K562 (cell line): ENCODE measurements at regions not wholly inside any gene's neighbourhood (a gene's known extent, or its start where the extent isn't known, plus 50 kb on each side); places are given as distances from the start of the nearest gene placed in this dataset.

Source experiments
- ATAC-seq: fragments of 200-7000 bp; cut with Tn5 transposase; 3 replicates; pipeline ENCODE4 v1.9.1; 2020; ENCODE audit warnings: moderate library complexity
- BruUV-seq: library from RNA; stranded (reverse); fragments of 400-500 nt; replicated peaks from 2 replicates; lab custom pipeline; 2021; lab: Mats Ljungman, UMichigan
- CTCF ChIA-PET: fragments of 300-600 bp; formaldehyde crosslinking; extraction: SDS; loops from one replicate; lab custom pipeline; 2021; ENCODE audit warnings: low intra/inter-chr PET ratio; lab: Yijun Ruan, JAX
- POLR2A ChIA-PET: fragments of 300-600, 350-650 bp; sonication (Branson Sonifier 250); formaldehyde crosslinking; extraction: SDS; loops from one replicate; lab custom pipeline; 2021; ENCODE audit warnings: antibody characterized with exemption, inconsistent platforms; lab: Yijun Ruan, JAX
- DNase-seq, 4 experiments: peaks; one replicate each; pipeline versions ENCODE4 v3.0.0 to v3.0.0-alpha.2; 2011 to 2018; ENCODE audit warnings: low spot score in 3 of 4, mixed read lengths in 3 of 4; ENCODE audit errors: extremely low read depth in 1 of 4
- FAIRE-seq: peaks from 2 replicates; lab custom pipeline; 2011; peaks lifted over from hg19 to GRCh38; lab: Jason Lieb, UNC
- H2AFZ ChIP-seq: 2 replicates; pipeline ENCODE4 v1.6.0; 2011; ENCODE audit warnings: low read depth, low read length, control low read depth, inconsistent platforms
- H3K27ac ChIP-seq: fragments of 200-600 bp; 3 replicates; pipeline ENCODE4 v1.8.0; 2011; ENCODE audit warnings: low read depth, mild to moderate bottlenecking, control low read depth, inconsistent platforms, low read length, moderate library complexity, mixed read lengths; ENCODE audit errors: extremely low read depth
- H3K27me3 ChIP-seq, 2 experiments: fragments of 300-600 bp in 1 of 2; 2 replicates in 1 of 2; 3 replicates in 1 of 2; pipeline versions ENCODE4 v1.6.0 to v1.8.0; 2011; ENCODE audit warnings: inconsistent platforms in 2 of 2, low read length in 2 of 2, mild to moderate bottlenecking in 1 of 2, mixed read lengths in 1 of 2, moderate library complexity in 1 of 2; ENCODE audit not compliant: control insufficient read depth in 2 of 2, insufficient read depth in 2 of 2
- H3K36me3 ChIP-seq: fragments of 300-600 bp; 3 replicates; pipeline ENCODE4 v1.8.0; 2011; ENCODE audit warnings: mild to moderate bottlenecking, low read length, inconsistent platforms; ENCODE audit not compliant: control insufficient read depth, insufficient read depth
- H3K4me1 ChIP-seq, 2 experiments: fragments of 200-600 bp in 1 of 2; replicated peaks in 1 of 2; 2 replicates in 1 of 2; 3 replicates in 1 of 2; pipeline versions ENCODE4 v1.5.1 to v1.8.0; 2011; ENCODE audit warnings: inconsistent platforms in 2 of 2, low read length in 2 of 2, mild to moderate bottlenecking in 1 of 2, mixed read lengths in 1 of 2, moderate library complexity in 1 of 2; ENCODE audit not compliant: control insufficient read depth in 2 of 2, insufficient read depth in 2 of 2
- H3K4me2 ChIP-seq: 2 replicates; pipeline ENCODE4 v1.6.1; 2011; ENCODE audit warnings: low read length, control low read depth, inconsistent platforms, mixed read lengths; ENCODE audit not compliant: insufficient read depth
- H3K4me3 ChIP-seq: fragments of 200-600 bp; sonication (generic), shearing (Covaris generic); 2 replicates; pipeline ENCODE4 v1.5.1; 2016; ENCODE audit warnings: control low read depth, inconsistent platforms
- H3K79me2 ChIP-seq: fragments of 200-600 bp; 3 replicates; pipeline ENCODE4 v1.8.0; 2011; ENCODE audit warnings: low read length, inconsistent platforms; ENCODE audit not compliant: control insufficient read depth, insufficient read depth
- H3K9ac ChIP-seq, 2 experiments: 2 replicates each; pipeline versions ENCODE4 v1.6.0 to v1.6.1; 2011; ENCODE audit warnings: low read depth in 2 of 2, low read length in 2 of 2, control low read depth in 1 of 2, inconsistent platforms in 1 of 2, mild to moderate bottlenecking in 1 of 2, mixed read lengths in 1 of 2; ENCODE audit not compliant: insufficient read depth in 1 of 2
- H3K9me1 ChIP-seq: one replicate; pipeline ENCODE4 v1.6.0; 2011; ENCODE audit warnings: inconsistent platforms, mild to moderate bottlenecking, low read length, moderate library complexity; ENCODE audit not compliant: control insufficient read depth, insufficient read depth
- H3K9me3 ChIP-seq: replicated peaks from 2 replicates; pipeline ENCODE4 v1.5.1; 2011; ENCODE audit warnings: low read depth, low read length, inconsistent platforms; ENCODE audit not compliant: control insufficient read depth, insufficient read depth
- H4K20me1 ChIP-seq: replicated peaks from 2 replicates; pipeline ENCODE4 v1.6.1; 2011; ENCODE audit warnings: low read length, inconsistent platforms, mixed read lengths; ENCODE audit not compliant: control insufficient read depth, insufficient read depth
- CHD4 ChIP-seq: fragments of 200-600 bp; sonication (generic); IDR thresholded peaks from 3 replicates; pipeline ENCODE4 v1.6.1; 2012; ENCODE audit warnings: low read depth, mild to moderate bottlenecking, mixed read lengths, low read length, inconsistent platforms; ENCODE audit not compliant: insufficient read depth, insufficient replicate concordance, poor library complexity, severe bottlenecking
- DIDO1 ChIP-seq: fragments of 450-650 bp; IDR thresholded peaks from 2 replicates; pipeline ENCODE4 v1.6.1; 2016; ENCODE audit warnings: low read depth, missing biosample characterization, missing genetic modification characterization
- E2F3 ChIP-seq: fragments of 250-450 bp; sonication (Bioruptor Pico); IDR thresholded peaks from 2 replicates; pipeline ENCODE4 v1.4.0; 2020; ENCODE audit warnings: mild to moderate bottlenecking
- ESRRA ChIP-seq: fragments of 450-650 bp; IDR thresholded peaks from 2 replicates; pipeline ENCODE4 v1.6.1; 2014; ENCODE audit warnings: low read depth, mild to moderate bottlenecking, moderate library complexity, borderline replicate concordance
- FOXP4 ChIP-seq: sonication (generic); formaldehyde crosslinking; IDR thresholded peaks from 2 replicates; pipeline ENCODE4 v1.8.0; 2022; ENCODE audit warnings: mild to moderate bottlenecking, missing genetic modification reagents, borderline replicate concordance
- GTF2E2 ChIP-seq: fragments of 200-800 bp; sonication (Bioruptor generic); IDR thresholded peaks from 2 replicates; pipeline ENCODE4 v1.6.1; 2016; ENCODE audit warnings: missing genetic modification characterization, missing compliant biosample characterization
- MAX ChIP-seq: sonication (generic); formaldehyde crosslinking; IDR thresholded peaks from 2 replicates; pipeline ENCODE4 v1.9.0; 2022; ENCODE audit warnings: mild to moderate bottlenecking, missing genetic modification reagents
- MTA3 ChIP-seq: fragments of 450-650 bp; formaldehyde crosslinking; IDR thresholded peaks from 2 replicates; pipeline ENCODE4 v1.6.1; 2017; ENCODE audit warnings: mild to moderate bottlenecking, borderline replicate concordance
- NR2C1 ChIP-seq, 2 experiments: fragments of 450-650 bp; IDR thresholded peaks; 2 replicates each; pipeline ENCODE4 v1.6.1; 2017; ENCODE audit warnings: mild to moderate bottlenecking in 2 of 2, antibody characterized with exemption in 1 of 2, inconsistent platforms in 1 of 2, missing compliant biosample characterization in 1 of 2, missing genetic modification characterization in 1 of 2
- PRMT5 ChIP-seq: sonication (generic); formaldehyde crosslinking; IDR thresholded peaks from 2 replicates; pipeline ENCODE4 v1.5.0; 2020; ENCODE audit warnings: missing genetic modification reagents
- RNF2 ChIP-seq: sonication (generic); IDR thresholded peaks from 2 replicates; pipeline ENCODE4 v1.6.1; 2016
- THAP12 ChIP-seq: fragments of 250-450 bp; sonication (Bioruptor Pico); IDR thresholded peaks from 2 replicates; pipeline ENCODE4 v1.9.0; 2021; ENCODE audit warnings: mild to moderate bottlenecking, inconsistent platforms
- ZBTB2 ChIP-seq: fragments of 450-650 bp; IDR thresholded peaks from 2 replicates; pipeline ENCODE4 v1.6.1; 2016; ENCODE audit warnings: antibody characterized with exemption
- ZBTB5 ChIP-seq: fragments of 450-650 bp; IDR thresholded peaks from 2 replicates; pipeline ENCODE4 v1.6.1; 2017; ENCODE audit warnings: antibody characterized with exemption
- ZNF217 ChIP-seq: sonication (generic); formaldehyde crosslinking; IDR thresholded peaks from 2 replicates; pipeline ENCODE4 v1.8.0; 2022; ENCODE audit warnings: mild to moderate bottlenecking, missing genetic modification reagents
- ZNF444 ChIP-seq: fragments of 250-450 bp; sonication (Bioruptor Pico); IDR thresholded peaks from 2 replicates; pipeline ENCODE4 v1.4.0; 2020; ENCODE audit warnings: mild to moderate bottlenecking, moderate library complexity
- WGBS: fragments of 100-300 bp; shearing (Covaris generic); methylation state at CpG from one replicate; pipeline ENCODE4 v1.1.6; 2016; ENCODE audit warnings: low coverage, mixed read lengths; ENCODE audit not compliant: insufficient coverage; ENCODE audit errors: missing lambda C conversion rate; 5-methylcytosine and 5-hydroxymethylcytosine counted together
- in situ Hi-C: fragments of 300-500 bp; cut with MboI; formaldehyde crosslinking; loops from 4 replicates; pipeline ENCODE4 v1.15.0; 2018; ENCODE audit warnings: inconsistent platforms, mixed read lengths
- intact Hi-C: fragments of 100-400 bp; cut with micrococcal nuclease; formaldehyde crosslinking; loops from 2 replicates; pipeline ENCODE4 v1.14.2; 2022

GRCh38 chr14:47857646-47858045 lies 182.2 kb upstream of the MDGA2 start:
- Histone ChIP-seq H4K20me1 (no peaks in the 10 kb centered on the region), H3K4me3 (no peak overlapping the region), H3K79me2 (no peaks in the 10 kb centered on the region), H3K27ac (no peak overlapping the region), H3K9me3 (no peaks in the 10 kb centered on the region), H3K4me1 (no peaks in the 10 kb centered on the region), H3K9ac (no peak overlapping the region), H3K9me1 (no peaks in the 10 kb centered on the region), H2AFZ (no peak overlapping the region), H3K27me3 (no peaks in the 10 kb centered on the region), H3K36me3 (no peaks in the 10 kb centered on the region), H3K4me2 (no peak overlapping the region)
- ATAC-seq (no peak), FAIRE-seq (no peak), DNase-seq (no peak)
- ChIA-PET CTCF (no interaction called here), POLR2A (no interaction called here)
- WGBS, result 0% methylated on average over 4 of the region's 4 CpGs
- intact Hi-C loops (no loop called here), in situ Hi-C loops (no loop called here)
- no peak for TF ChIP-seq ZBTB5
- no peak for TF ChIP-seq ZNF217
- no peak for TF ChIP-seq ZBTB2
- TF ChIP-seq GTF2E2 (tag), result no peak
- TF ChIP-seq FOXP4, result no peak
- no peak for TF ChIP-seq E2F3
- TF ChIP-seq ESRRA, result no peak
- no peak for TF ChIP-seq ZNF444 (CRISPR knock-in tag)
- TF ChIP-seq PRMT5 (CRISPR knock-in tag), result no peak
- no peak for TF ChIP-seq CHD4
- TF ChIP-seq DIDO1, result no peak
- TF ChIP-seq THAP12 (CRISPR knock-in tag), result no peak
- TF ChIP-seq MTA3, result no peak
- no peak for TF ChIP-seq MAX (CRISPR knock-in tag)
- no peak for TF ChIP-seq RNF2
- TF ChIP-seq NR2C1 (IDR thresholded peaks at IDR 0.05), result no peak
- no peak for TF ChIP-seq NR2C1 (tag; IDR thresholded peaks at IDR 0.05)
- no TSS peak for BruUV-seq
